GM21528 (cell line): ENCODE measurements at regions not wholly inside any gene's neighbourhood (a gene's known extent, or its start where the extent isn't known, plus 50 kb on each side); places are given as distances from the start of the nearest gene placed in this dataset.

Experiments
- ATAC-seq: cut with Tn5 transposase; IDR thresholded peaks from one replicate; pipeline ENCODE4 v1.9.1; 2021; ENCODE audit warnings: mild to moderate bottlenecking, moderate library complexity; ENCODE audit not compliant: unreplicated experiment, low FRiP score

DNA sequence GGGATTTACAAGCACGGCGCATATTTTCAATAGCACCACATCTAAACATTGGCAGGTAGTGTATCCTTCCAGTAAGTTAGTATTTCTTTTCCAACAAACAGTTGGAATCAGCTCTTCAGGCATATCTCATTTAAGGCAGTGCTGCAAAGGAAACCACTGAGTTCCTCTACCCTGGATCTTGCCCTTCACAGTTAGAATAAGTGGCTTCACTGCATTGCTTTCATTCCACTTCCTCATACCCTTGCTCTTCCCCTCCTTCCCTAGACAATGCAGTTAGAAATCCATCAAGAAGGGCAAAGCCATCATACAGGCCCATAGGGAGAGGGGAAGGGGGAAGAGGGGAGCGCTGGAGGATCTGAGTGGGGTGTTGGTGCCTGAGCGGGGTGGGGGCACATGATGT is 173.7 kb downstream of the FBXO15 start:
- no peak for ATAC-seq

- ATAC-seq: no peak
Measured at GRCh38 chr18:73966954-73967353, 180.7 kb downstream of the FBXO15 start.

DNA sequence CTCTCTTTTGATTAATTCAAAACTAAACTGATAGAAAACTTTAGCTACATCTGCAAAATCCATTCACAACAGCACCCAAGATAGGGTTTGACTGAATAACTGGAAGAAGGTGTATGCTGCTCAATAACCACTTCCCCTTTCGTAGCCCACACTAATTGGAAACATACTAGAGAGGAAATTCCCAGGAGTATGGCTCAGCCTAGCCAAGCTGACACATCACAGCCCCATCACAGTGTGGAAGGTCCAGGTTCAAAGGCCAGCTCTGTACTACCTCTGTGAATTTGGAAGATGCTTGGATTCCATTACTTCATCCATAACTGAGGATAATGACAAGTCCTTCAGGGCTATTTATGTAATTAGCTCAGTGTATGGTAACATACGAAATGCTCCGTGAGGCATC is 185.4 kb downstream of the FBXO15 start:
- ATAC-seq: peak; percentile 74

DNA sequence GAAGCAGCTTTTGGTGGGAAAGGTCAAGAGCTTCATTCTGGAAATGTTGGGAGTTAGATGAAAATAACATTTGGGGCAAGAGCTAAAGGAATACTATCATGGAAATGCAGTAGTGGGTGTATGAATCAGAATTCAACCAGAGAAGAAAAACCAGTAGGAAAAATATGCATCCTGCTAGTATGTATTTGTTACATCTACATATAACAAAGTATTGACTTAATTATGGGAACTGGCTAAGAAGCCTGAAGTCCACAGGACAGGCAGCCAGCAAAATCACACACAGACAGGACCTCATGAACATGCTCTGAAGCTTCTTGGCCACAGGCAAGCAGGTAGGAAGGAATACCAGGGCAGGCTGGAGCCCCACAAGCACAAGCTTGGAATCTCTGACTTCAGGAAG is 185.8 kb downstream of the FBXO15 start:
- ATAC-seq: peak; percentile 23

DNA sequence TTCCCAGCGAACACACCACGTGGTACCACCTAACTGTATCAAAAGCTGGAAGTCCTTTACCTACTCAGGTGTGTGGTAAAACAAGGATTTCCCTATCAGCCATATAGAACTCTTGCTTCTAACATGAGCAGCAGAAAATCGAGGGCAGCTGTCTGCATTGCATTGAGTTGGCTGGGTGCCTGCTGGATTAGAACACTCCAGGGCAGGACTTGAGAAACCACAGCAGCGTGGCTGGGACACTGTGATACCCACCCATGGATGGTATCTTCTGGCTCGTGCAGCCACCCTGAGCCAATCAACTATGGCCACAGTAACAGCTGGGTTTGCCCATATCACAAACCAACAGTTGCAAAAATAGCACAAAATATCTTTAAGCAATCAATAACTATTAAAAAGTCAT is 188.3 kb downstream of the FBXO15 start:
- no peak for ATAC-seq

GRCh38 chr18:73954268-73954667 is 193.4 kb downstream of the FBXO15 start:
- no peak for ATAC-seq

- ATAC-seq: no peak
Measured at GRCh38 chr18:73952296-73952946, 195.2 kb downstream of the FBXO15 start.

DNA sequence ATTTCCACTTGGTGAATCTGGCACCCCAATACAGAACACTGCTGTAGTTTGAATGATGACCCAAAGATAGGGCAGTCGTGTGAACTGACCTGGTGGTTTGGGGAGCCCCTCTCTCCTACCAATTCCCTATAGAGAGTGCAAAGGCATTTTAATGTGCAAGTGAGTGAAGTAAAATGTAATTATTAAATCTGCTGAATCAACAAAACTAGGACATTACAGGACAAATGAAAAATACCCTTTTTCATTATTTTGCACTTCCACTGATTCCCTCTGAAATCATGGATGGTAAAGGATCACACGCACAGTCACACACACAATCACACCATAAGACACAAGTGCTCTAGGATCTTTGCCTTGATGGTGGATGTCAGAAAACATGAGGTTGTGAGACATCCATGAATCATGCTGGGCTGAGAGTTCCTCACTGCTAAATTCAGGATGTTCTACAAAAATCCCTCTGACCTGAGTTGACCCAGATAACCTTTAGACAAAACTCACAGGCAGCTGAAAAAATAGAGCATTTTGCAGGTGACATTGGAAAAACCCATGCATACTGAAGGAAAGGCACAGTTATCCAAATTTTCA is 197.4 kb downstream of the FBXO15 start:
- no peak for ATAC-seq

GRCh38 chr18:73948497-73948896 is 199.1 kb downstream of the FBXO15 start:
- no peak for ATAC-seq

GRCh38 chr18:73948084-73948483 is 199.6 kb downstream of the FBXO15 start:
- ATAC-seq: no peak

DNA sequence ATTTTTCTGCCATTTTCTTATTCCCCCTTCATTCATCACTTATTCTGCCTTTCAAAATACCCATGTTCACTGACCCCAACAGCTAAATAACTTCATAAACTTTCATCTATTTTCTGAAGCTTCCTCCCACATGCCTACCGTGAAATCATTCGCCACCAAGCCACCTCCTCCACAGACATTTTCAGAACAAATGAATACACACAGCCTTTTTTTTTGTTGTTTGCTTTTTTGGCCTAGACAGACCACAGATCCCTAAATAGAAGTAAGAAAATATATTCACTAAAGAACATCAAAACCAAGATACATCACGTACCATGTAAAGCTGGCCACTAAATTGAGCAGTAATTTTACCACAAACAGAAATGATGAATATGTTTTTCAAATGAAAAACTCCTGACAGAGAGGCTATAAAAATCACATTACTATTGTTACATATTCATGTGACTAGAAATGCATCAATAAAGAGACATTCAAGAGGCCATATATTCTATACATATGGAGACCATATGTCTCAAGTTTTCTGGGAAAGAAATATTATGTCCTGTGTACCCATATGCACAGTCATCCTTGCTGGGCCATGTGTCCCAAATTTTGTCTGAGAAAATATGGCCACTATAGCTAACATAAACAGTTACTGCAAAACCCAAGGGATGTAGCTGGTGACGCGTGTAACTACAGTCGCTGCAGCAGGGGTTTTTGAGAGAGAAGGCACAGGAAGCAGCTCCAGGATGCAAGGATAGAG is 200.3 kb downstream of the FBXO15 start:
- ATAC-seq: no peak

GRCh38 chr18:73945130-73945792 is 202.4 kb downstream of the FBXO15 start:
- no peak for ATAC-seq

DNA sequence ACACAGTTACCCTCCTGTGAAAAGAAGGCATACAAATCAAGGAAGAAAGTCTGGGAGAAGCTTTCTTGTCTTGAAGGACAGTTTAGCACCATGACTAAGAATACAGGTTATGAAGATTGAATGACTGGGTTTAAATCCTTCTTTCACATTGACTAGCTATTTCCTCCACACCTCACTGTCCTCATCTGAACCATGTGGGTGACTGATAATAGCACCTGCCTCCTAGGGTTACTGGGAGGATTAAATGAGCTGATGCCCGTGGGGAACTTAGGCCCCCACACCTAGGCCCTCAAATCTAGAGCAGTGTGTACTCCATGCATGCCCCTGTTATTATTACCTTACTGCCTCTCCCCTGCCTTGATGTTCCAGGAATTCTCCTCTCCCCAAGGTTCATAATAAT is 202.9 kb downstream of the FBXO15 start:
- ATAC-seq: no peak

GRCh38 chr18:73943763-73944162 is 203.9 kb downstream of the FBXO15 start:
- ATAC-seq: no peak

DNA sequence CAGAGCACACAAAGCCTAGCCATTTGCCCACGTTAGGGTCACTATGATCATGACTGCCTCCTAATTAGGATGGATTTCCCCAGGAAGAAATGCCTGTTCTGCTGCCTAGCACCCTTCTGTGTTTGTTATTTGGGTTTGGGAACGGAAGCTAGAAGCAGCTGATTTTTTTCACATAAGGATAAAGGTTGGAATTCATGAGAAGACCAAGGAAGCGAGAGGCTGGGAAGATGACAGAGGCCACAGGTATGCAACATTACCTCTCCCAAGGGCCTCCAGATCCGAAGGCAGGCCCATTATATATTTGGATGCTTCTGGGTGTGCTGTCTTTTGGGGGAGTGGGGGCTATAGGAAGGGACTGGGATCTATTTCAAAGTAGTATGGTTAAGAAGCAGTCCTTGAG is 204.7 kb downstream of the FBXO15 start:
- no peak for ATAC-seq

DNA sequence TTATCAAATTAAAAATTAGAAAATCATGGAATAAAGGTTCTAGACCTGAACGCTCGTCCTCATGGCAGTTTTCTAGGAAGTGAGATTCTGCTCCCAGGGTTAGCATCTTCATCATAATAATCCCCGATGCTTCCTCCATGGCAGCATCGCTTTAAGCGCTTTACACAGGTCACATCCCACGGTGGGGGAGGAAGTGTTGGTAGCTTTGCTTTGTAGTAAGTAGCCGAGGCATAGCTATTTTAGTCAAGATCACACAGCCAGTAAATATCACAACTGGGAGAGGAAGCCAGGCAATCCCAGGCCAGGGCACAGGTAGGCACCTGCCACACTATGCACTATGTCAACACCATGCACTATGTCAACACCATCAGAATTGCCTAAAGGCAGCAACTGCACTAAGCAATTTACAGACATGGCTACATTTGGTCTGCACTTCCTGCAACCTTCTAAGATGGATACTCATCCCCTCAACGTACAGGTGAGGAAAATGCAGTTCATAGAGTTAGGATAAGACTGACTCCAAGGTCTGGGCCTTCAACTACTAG is 205.5 kb downstream of the FBXO15 start:
- no peak for ATAC-seq

DNA sequence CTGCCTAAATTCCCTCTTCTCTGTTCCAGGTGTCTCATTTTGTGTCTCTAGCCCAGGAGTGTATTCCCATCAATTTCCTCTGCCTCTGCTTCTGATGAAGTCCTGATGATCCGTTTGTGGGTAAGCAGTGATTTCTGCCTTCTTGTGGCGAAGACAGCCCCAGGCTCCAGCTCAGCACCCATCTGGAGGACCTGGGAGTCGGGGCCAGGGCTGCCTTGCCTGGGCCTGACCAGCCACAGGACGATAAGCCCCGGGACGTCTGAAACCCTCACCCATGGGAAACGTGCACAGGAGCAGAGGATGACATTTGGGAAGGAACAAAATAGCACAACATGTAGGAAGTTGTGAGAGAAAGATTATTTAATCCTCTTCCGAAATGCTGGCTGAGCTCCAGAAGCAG is 206.9 kb downstream of the FBXO15 start:
- ATAC-seq: no peak

DNA sequence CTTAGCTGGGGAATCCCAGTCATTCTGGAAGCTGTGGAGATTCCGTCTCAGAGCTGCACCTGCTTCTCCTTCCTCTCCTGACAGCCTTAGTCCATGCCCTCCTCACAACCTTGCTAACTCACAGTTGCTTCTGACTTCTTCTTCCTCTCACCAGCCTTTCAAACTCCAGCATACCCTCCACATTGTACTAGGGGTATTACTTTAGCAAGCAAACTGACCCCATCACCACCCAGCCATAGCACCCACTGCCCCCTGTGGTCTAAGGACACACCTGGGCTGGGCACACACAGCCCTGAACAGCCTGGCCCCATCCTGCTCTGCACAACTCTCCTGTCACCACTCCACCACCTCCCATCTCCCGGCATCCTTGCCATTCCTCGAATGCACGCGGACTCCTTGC is 208.2 kb downstream of the FBXO15 start:
- ATAC-seq: no peak

DNA sequence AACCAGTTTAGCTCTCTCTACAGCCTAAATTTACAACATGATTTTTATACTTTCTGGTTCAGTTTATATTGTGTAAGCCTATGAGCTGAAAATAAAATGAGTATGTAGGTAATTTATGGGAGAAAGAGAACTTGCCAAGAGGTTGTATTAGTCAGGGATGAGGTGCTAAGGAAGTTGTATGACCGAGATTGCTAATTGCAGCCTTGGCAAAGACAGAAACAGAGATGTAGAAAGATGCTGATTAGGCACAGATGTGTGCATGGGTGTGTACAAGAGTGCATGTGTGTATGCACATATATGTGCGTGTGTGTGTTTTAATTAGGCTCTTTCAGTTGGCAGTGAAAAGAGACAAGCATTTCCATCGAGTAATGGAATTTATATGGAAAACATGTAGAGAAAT is 213.9 kb downstream of the FBXO15 start:
- ATAC-seq: no peak

DNA sequence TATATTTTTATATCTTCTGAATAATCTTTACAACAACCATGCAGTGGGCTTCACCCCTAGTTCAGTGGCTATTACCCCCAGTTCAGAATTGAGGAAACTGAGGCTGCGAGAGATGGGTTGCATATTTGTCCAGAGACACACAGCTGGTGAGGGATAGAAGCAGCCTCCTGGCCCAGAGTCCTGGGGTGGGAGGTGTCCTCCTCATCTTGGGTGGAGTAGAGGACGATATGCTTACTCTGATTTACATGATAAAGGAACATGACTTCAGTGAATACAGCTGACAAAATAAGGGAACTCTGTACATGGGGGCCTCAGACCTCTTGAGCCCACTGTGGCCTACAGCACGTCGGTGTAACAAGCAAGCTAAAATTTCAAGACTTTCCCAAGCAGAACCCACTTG is 214.7 kb downstream of the FBXO15 start:
- ATAC-seq: no peak

GRCh38 chr18:73927496-73927895 is 220.1 kb downstream of the FBXO15 start:
- no peak for ATAC-seq
